NCI-H187 treated with DMSO at 0.1 percent for 48 hours (cell line): ENCODE measurements at regions not wholly inside any gene's neighbourhood (a gene's known extent, or its start where the extent isn't known, plus 50 kb on each side); places are given as distances from the start of the nearest gene placed in this dataset.
"Not testable (repeated sequence)": the region's sequence is repeated elsewhere in the genome, so short reads cannot be mapped to it uniquely, and the experiment has no call there.

Source experiments
- DNase-seq: peaks from one replicate; lab custom pipeline; 2025; lab: John Stamatoyannopoulos, UW

DNA sequence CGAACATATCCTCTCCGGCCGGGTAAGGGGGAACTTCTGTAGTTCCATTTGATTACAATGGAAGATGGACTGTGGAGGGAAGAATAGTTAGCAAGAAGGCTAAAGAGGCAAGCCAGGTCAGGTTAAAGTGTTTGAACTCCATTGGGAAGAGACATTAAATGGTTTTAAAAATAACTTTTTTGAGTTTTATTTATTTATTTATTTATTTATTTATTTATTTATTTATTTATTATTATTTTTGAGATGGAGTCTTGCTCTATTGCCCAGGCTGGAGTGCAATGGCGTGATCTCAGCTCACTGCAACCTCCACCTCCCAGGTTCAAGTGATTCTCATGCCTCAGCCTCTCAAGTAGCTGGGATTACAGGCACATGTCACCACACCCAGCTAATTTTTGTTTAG lies 441.9 kb downstream of the TOX3 start:
- not testable (repeated sequence) for DNase-seq

DNA sequence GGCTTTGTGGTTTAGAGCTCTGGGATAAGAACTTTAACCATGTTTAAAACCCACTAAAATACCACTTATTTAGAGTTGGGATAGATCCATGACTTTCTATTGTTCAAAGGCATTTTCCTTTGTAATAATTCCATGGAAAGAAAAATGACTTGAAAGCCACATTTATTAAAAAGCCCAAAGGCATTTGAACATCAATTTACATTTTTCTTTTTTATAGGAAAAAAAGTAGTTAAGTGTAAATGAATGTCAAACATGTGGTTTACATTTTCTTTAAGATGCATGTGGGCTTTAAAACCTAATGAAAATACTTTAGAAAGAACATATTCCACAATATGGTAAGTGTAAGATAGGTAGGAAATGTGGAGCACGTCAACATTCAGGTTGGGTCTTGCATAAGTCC lies 443.2 kb downstream of the TOX3 start:
- DNase-seq, result no peak

GRCh38 chr16:52101246-52101645 lies 445.7 kb downstream of the TOX3 start:
- no peak for DNase-seq

- DNase-seq, result no peak
These were observed 447.6 kb downstream of the TOX3 start for GRCh38 chr16:52099382-52099781.

- DNase-seq, result no peak
These were observed 451.5 kb downstream of the TOX3 start for GRCh38 chr16:52095471-52095870.

- no peak for DNase-seq
These were observed 454.8 kb downstream of the TOX3 start for GRCh38 chr16:52092126-52092525.

GRCh38 chr16:52090080-52090479 lies 456.9 kb downstream of the TOX3 start:
- no peak for DNase-seq

DNA sequence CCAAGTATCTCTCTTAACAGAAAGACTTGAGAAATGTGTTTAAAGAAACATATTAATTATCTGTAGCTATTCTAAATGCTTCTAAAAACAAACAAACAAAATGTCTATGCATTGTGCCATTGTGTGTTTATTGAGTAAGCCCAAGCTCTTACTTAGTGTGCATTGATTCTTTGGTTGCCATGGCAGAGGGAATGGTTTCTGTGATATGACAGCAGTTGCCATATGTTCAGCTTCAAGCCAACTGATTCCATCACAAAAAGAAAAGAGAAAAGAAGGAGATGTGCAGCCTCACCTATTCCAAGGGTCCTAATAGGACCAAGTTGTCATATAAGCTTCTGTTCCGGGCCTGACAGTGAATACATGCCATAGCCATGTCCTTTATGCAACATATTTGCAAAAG lies 457.5 kb downstream of the TOX3 start:
- no peak for DNase-seq

DNA sequence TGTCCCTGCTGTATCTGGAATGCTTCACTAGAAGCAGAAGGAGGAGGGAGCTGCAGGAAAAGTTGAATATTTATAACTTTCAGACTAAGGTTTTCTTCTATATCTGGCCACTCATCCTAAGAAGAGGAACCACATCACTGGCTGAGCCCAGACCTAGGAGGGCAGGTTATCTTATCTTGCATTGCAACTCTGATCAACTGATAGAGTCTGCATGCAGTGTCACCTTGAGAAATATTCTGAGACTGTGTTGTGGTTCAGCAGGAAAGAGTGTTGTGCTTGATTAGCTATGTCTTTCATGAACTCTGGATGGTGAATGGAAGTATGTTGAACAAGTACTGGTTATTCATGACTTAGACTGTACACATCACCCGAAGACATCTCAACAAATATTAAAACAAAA lies 460.0 kb downstream of the TOX3 start:
- DNase-seq, result no peak

DNA sequence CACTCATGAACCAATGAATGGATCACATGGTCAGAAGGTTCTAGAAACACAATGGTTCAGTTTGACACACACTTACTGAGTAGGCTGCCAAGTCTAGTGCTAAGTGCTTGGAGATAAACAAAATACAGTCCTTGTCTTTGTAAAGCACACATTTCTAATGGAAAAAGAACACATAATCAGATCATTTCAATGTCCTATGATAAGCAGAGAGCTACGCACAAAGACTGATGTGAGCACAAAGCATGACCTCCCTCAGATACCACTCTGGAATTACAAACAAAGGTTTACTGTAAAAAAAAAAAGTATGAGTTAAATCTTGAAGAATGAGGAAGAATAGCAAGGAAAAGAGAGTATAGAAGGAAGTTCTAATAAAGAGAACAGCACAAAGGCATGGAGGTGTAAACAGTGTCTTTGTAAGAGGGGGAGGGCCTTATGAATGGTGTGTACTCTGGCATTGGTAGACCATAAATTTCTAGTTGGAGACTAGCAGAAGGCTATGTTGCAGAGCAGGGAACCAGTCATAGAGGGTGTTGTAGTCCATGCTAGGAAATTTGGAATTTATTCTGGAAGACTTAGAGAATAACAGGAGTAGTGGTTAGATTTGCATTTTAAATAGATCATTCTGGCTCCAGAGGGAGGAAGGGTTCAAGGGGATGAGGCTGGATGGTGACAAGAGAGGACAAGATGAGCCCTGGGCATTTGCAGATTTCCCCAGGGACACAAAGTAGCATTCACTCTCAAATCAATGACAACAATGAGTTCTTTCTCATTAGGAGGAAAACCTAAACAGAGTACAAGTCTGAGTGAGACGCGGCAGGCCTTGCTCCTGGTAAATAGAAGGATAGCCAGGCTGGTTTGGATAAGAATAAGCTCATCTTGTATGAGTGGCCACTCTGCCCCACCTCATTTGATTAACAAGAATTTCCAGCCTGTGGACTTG lies 468.0 kb downstream of the TOX3 start:
- no peak for DNase-seq

- DNase-seq, result no peak
These were observed 469.3 kb downstream of the TOX3 start for GRCh38 chr16:52077607-52078006.

- no peak for DNase-seq
These were observed 470.1 kb downstream of the TOX3 start for GRCh38 chr16:52076801-52077201.

GRCh38 chr16:52076332-52076731 lies 470.6 kb downstream of the TOX3 start:
- DNase-seq, result no peak

GRCh38 chr16:52074133-52074532 lies 472.8 kb downstream of the TOX3 start:
- no peak for DNase-seq

- DNase-seq, result no peak
These were observed 473.9 kb downstream of the TOX3 start for GRCh38 chr16:52073024-52073423.

DNA sequence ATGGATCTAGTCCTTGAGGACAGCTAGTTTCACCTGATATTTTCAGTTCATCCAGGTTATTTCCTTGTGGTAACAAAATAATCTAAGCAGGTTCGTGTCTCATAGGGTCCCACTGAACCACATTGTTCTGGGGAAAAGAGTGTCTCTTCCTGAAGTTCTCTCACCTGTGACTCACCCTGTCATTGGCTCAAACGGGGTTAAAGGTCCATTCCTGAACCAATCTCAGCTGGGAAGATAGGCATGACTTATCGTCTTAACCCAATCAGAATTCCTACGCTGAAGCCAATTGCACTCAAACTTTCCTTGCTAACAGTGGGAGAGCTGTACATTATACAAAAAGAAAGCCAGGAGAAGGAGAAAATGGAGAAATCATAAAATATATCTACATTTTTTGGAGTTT lies 475.8 kb downstream of the TOX3 start:
- no peak for DNase-seq

GRCh38 chr16:52070341-52071057 lies 476.4 kb downstream of the TOX3 start:
- DNase-seq, result no peak

- DNase-seq, result no peak
These were observed 477.1 kb downstream of the TOX3 start for GRCh38 chr16:52069866-52070265.

- DNase-seq, result no peak
These were observed 478.4 kb downstream of the TOX3 start for GRCh38 chr16:52068447-52069074.

DNA sequence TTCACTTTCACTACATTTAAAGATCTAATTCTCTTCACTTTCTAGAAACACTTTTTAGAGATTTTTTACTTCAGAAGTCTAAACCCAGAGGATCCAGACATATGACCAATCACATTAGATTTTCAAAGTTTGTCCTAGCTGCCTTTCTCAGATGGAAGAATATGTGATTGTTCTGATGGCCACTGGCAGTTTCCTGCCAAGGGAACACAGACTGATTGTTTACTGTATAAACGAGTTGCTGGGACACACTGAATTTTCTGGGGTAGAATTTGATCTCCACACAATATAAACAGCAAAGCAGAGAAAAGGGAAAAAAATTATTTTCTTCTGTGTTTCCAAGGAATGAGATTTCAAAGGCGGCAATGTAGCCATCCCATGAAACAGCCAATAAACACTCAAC lies 480.0 kb downstream of the TOX3 start:
- DNase-seq, result no peak

DNA sequence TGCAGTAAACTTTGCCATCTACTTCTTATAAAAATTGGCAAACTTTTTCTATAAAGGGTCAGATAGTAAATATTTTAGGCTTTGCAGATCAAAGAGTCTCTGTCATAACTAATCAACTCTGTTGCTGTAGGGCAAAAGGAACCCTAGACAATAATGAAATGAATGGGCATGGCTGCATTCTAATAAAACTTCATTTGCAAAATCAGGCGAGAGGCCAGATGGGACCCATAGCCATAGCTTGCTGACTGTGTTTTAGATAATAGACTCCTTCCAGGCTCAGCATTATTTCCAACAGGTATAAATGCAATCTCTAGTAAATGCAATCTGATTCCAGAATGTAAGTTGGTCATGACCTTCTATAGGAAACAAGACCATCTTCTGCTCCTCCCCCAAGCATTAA lies 490.7 kb downstream of the TOX3 start:
- DNase-seq, result no peak

- no peak for DNase-seq
These were observed 491.6 kb downstream of the TOX3 start for GRCh38 chr16:52055381-52055780.

GRCh38 chr16:52054326-52054725 lies 492.6 kb downstream of the TOX3 start:
- no peak for DNase-seq
